Glutamatergic neuron (in vitro differentiated cells): ENCODE measurements at regions not wholly inside any gene's neighbourhood (a gene's known extent, or its start where the extent isn't known, plus 50 kb on each side); places are given as distances from the start of the nearest gene placed in this dataset.

ENCODE experiments used
- DNase-seq: peaks from one replicate; pipeline ENCODE4 v3.0.0; 2022
- H3K27ac Mint-ChIP-seq: one replicate; pipeline ENCODE4 v1.8.0; 2020; ENCODE audit warnings: mild to moderate bottlenecking, mixed read lengths, inconsistent platforms; ENCODE audit not compliant: unreplicated experiment
- H3K27me3 Mint-ChIP-seq: one replicate; pipeline ENCODE4 v1.8.0; 2020; ENCODE audit warnings: mild to moderate bottlenecking, moderate library complexity, mixed read lengths, inconsistent platforms; ENCODE audit not compliant: unreplicated experiment
- H3K36me3 Mint-ChIP-seq: one replicate; pipeline ENCODE4 v1.8.0; 2020; ENCODE audit warnings: mild to moderate bottlenecking, mixed read lengths, inconsistent platforms; ENCODE audit not compliant: unreplicated experiment
- H3K4me1 Mint-ChIP-seq: one replicate; pipeline ENCODE4 v1.8.0; 2020; ENCODE audit warnings: mild to moderate bottlenecking, low read depth, mixed read lengths, inconsistent platforms; ENCODE audit not compliant: unreplicated experiment
- H3K4me3 Mint-ChIP-seq: one replicate; pipeline ENCODE4 v1.8.0; 2020; ENCODE audit warnings: mild to moderate bottlenecking, mixed read lengths, inconsistent platforms; ENCODE audit not compliant: unreplicated experiment
- H3K9me3 Mint-ChIP-seq: one replicate; pipeline ENCODE4 v1.8.0; 2020; ENCODE audit warnings: mild to moderate bottlenecking, moderate library complexity, mixed read lengths, inconsistent platforms; ENCODE audit not compliant: unreplicated experiment
- CTCF ChIP-seq: fragments of 200-600 bp; sonication (generic); IDR thresholded peaks from one replicate; pipeline ENCODE4 v1.5.0; 2021; ENCODE audit not compliant: partially characterized antibody, unreplicated experiment

GRCh38 chr1:36693161-36693525 lies 210.4 kb upstream of the CSF3R start:
- Mint-ChIP-seq H3K9me3 (no peaks in the 10 kb centered on the region), H3K4me3 (no peak overlapping the region), H3K4me1 (peaks cover 3% of the 10 kb centered on the region), H3K27me3 (peaks cover 4% of the 10 kb centered on the region), H3K36me3 (no peaks in the 10 kb centered on the region), H3K27ac (no peak overlapping the region)
- no peak for TF ChIP-seq CTCF
- DNase-seq, result no peak

DNA sequence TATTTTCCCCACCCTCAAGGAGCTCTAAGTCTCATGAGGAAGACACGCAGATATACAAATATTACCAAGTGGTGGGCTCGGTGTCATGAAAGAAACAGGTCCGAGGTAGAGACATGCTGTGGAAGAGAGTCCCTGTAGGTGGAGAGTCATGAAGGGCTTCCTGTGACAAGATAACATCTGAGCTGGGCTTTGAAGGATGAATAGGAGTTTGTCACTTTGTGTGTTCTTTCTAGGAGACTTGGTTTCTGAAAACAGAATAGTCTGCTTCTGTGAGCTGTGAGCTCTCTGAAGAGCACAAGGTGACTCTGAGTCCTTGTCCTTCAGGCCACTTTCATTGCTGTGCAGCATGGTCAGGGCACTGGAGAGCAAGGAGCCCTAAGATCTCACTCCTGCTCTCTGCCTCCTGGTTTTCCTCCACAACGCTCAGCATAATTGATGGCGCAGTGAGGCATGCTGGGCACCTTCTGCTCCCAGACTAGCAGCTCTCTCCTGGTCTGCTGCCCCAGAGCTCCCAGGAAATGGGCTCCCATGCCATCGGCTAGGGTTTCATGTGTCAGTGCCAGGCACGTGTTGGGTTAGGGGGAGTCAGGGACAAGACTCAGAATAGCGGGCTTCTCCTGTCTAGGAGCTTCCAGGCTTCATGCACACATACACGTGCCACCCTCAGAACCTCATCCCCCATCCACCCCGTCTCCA lies 209.9 kb upstream of the CSF3R start:
- H3K27me3 Mint-ChIP-seq, result peaks cover 4% of the 10 kb centered on the region
- no peaks in the 10 kb centered on the region for H3K9me3 Mint-ChIP-seq
- no peak overlapping the region for H3K27ac Mint-ChIP-seq
- H3K36me3 Mint-ChIP-seq, result no peaks in the 10 kb centered on the region
- H3K4me1 Mint-ChIP-seq, result peaks cover 3% of the 10 kb centered on the region
- no peak for TF ChIP-seq CTCF
- no peak overlapping the region for H3K4me3 Mint-ChIP-seq
- DNase-seq, result no peak

- TF ChIP-seq CTCF, result no peak
- Mint-ChIP-seq H3K4me3 (no peak overlapping the region), H3K27me3 (peaks cover 4% of the 10 kb centered on the region), H3K27ac (no peak overlapping the region), H3K9me3 (no peaks in the 10 kb centered on the region), H3K36me3 (no peaks in the 10 kb centered on the region), H3K4me1 (peaks cover 3% of the 10 kb centered on the region)
- no peak for DNase-seq
Measured at GRCh38 chr1:36691374-36691773, 208.7 kb upstream of the CSF3R start.

- no peak overlapping the region for H3K4me3 Mint-ChIP-seq
- H3K27ac Mint-ChIP-seq, result no peak overlapping the region
- no peaks in the 10 kb centered on the region for H3K36me3 Mint-ChIP-seq
- peaks cover 4% of the 10 kb centered on the region for H3K27me3 Mint-ChIP-seq
- H3K4me1 Mint-ChIP-seq, result no peaks in the 10 kb centered on the region
- TF ChIP-seq CTCF, result no peak
- DNase-seq, result no peak
- H3K9me3 Mint-ChIP-seq, result no peaks in the 10 kb centered on the region
Measured at GRCh38 chr1:36689992-36690391, 207.3 kb upstream of the CSF3R start.

DNA sequence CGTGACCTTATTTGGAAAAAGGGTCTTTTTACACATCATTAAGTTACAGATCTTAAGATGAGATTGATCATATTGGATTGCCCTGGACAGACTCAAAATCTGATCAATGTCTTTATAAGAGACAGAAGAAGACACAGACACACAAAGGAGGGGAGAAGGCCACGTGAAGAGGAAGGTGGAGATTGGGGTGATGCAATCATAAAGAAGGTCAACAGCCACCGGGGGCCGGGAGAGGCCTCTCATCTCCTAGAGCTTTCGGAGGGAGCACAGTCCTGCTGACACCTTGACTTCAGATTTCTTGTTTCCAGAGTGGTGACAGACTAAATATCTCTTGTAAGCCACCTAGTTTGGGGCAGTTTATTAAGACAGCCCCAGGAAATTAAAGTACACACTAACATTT lies 204.6 kb upstream of the CSF3R start:
- no peak for TF ChIP-seq CTCF
- H3K4me1 Mint-ChIP-seq, result no peaks in the 10 kb centered on the region
- H3K9me3 Mint-ChIP-seq, result no peaks in the 10 kb centered on the region
- H3K27me3 Mint-ChIP-seq, result no peaks in the 10 kb centered on the region
- DNase-seq, result no peak
- no peaks in the 10 kb centered on the region for H3K36me3 Mint-ChIP-seq
- no peak overlapping the region for H3K27ac Mint-ChIP-seq
- no peak overlapping the region for H3K4me3 Mint-ChIP-seq
